Keratinocyte (primary cell): ENCODE measurements at regions not wholly inside any gene's neighbourhood (a gene's known extent, or its start where the extent isn't known, plus 50 kb on each side); places are given as distances from the start of the nearest gene placed in this dataset.

ENCODE experiments used
- DNase-seq: peaks from one replicate; pipeline ENCODE4 v3.0.0-alpha.2; 2011; ENCODE audit warnings: low read depth, missing footprints, low spot score
- FAIRE-seq: peaks from 2 replicates; lab custom pipeline; 2011; peaks lifted over from hg19 to GRCh38; lab: Jason Lieb, UNC
- H2AFZ ChIP-seq: 2 replicates; pipeline ENCODE4 v1.6.0; 2012; ENCODE audit warnings: low read length, control low read depth, inconsistent platforms; ENCODE audit not compliant: control insufficient read depth
- H3K27ac ChIP-seq: 2 replicates; pipeline ENCODE4 v1.5.1; 2011; ENCODE audit warnings: low read length; ENCODE audit not compliant: control insufficient read depth, insufficient read depth
- H3K27me3 ChIP-seq: 3 replicates; pipeline ENCODE4 v1.6.0; 2011; ENCODE audit warnings: low read length; ENCODE audit not compliant: control insufficient read depth, insufficient read depth; ENCODE audit errors: extremely low read depth
- H3K36me3 ChIP-seq, 2 experiments: 2 replicates in 1 of 2; 3 replicates in 1 of 2; pipeline ENCODE4 v1.5.1; 2011; ENCODE audit warnings: low read length in 2 of 2, mild to moderate bottlenecking in 1 of 2; ENCODE audit not compliant: control insufficient read depth in 2 of 2, insufficient read depth in 2 of 2; ENCODE audit errors: extremely low read depth in 1 of 2
- H3K4me1 ChIP-seq: 3 replicates; pipeline ENCODE4 v1.5.1; 2011; ENCODE audit warnings: low read length; ENCODE audit not compliant: control insufficient read depth, insufficient read depth; ENCODE audit errors: extremely low read depth
- H3K4me2 ChIP-seq: 3 replicates; pipeline ENCODE4 v1.6.0; 2011; ENCODE audit warnings: low read depth, low read length; ENCODE audit not compliant: control insufficient read depth, insufficient read depth; ENCODE audit errors: extremely low read depth
- H3K4me3 ChIP-seq, 3 experiments: fragments of 200-600 bp in 1 of 3; sonication (generic) in 1 of 3; 2 replicates in 2 of 3; 3 replicates in 1 of 3; pipeline ENCODE4 v1.5.1; 2011 to 2016; ENCODE audit warnings: low read length in 3 of 3, mild to moderate bottlenecking in 3 of 3, control low read depth in 2 of 3, inconsistent platforms in 1 of 3, low read depth in 1 of 3, mixed read lengths in 1 of 3, mixed run types in 1 of 3, moderate library complexity in 1 of 3; ENCODE audit not compliant: control insufficient read depth in 2 of 3, insufficient read depth in 2 of 3; ENCODE audit errors: extremely low read depth in 1 of 3
- H3K79me2 ChIP-seq: 2 replicates; pipeline ENCODE4 v1.6.0; 2012; ENCODE audit warnings: low read length; ENCODE audit not compliant: control insufficient read depth, insufficient read depth
- H3K9ac ChIP-seq: 3 replicates; pipeline ENCODE4 v1.6.0; 2011; ENCODE audit warnings: low read length; ENCODE audit not compliant: control insufficient read depth, insufficient read depth; ENCODE audit errors: extremely low read depth
- H3K9me1 ChIP-seq: 3 replicates; pipeline ENCODE4 v1.6.0; 2011; ENCODE audit warnings: low read length; ENCODE audit not compliant: control insufficient read depth, insufficient read depth; ENCODE audit errors: extremely low read depth
- H3K9me3 ChIP-seq: 2 replicates; pipeline ENCODE4 v1.5.1; 2012; ENCODE audit warnings: low read depth, low read length; ENCODE audit not compliant: control insufficient read depth
- H4K20me1 ChIP-seq: 3 replicates; pipeline ENCODE4 v1.6.0; 2011; ENCODE audit warnings: low read length; ENCODE audit not compliant: control insufficient read depth, insufficient read depth; ENCODE audit errors: extremely low read depth
- CTCF ChIP-seq, 3 experiments: IDR thresholded peaks in 1 of 3; conservative IDR thresholded peaks in 1 of 3; optimal IDR thresholded peaks in 1 of 3; 2 replicates in 2 of 3; 3 replicates in 1 of 3; pipeline versions ENCODE3 to v1.5.1; 2011; ENCODE audit warnings: low read length in 3 of 3, mild to moderate bottlenecking in 3 of 3, moderate library complexity in 2 of 3, control low read depth in 1 of 3, inconsistent platforms in 1 of 3; ENCODE audit not compliant: insufficient read depth in 2 of 3; ENCODE audit errors: extremely low read depth in 1 of 3
- EZH2 ChIP-seq: IDR thresholded peaks from one replicate; pipeline ENCODE4 v1.6.1; 2012; ENCODE audit warnings: inconsistent platforms, mild to moderate bottlenecking, low read length, moderate library complexity
- dilution Hi-C: fragments of 300-500 bp; cut with MboI; formaldehyde crosslinking; loops from one replicate; pipeline ENCODE4 v1.7.0; 2020; ENCODE audit warnings: low sequenced_read_pairs; ENCODE audit not compliant: extremely low pct_ligation_motif_present

GRCh38 chr12:92389466-92389865 lies 243.8 kb upstream of the BTG1 start:
- FAIRE-seq (no peak), DNase-seq (no peak)
- H3K27ac ChIP-seq: no peak overlapping the region
- no peak overlapping the region for H3K9ac ChIP-seq
- H3K27me3 ChIP-seq: no peaks in the 10 kb centered on the region
- peaks cover 2% of the 10 kb centered on the region for H3K9me3 ChIP-seq
- no peak for TF ChIP-seq CTCF (optimal IDR thresholded peaks at IDR 0.05 in 1 of 3, IDR thresholded peaks at IDR 0.05 in 1 of 3, conservative IDR thresholded peaks at IDR 0.05 in 1 of 3; ENCODE audit: extremely low read depth in 1 of 3, insufficient read depth in 2 of 3, low read length in 3 of 3)
- TF ChIP-seq EZH2: no peak
- dilution Hi-C loops: no loop called here
- H3K4me1 ChIP-seq: no peaks in the 10 kb centered on the region
- no peak overlapping the region for H2AFZ ChIP-seq
- no peaks in the 10 kb centered on the region for H4K20me1 ChIP-seq
- no peaks in the 10 kb centered on the region for H3K9me1 ChIP-seq
- no peaks in the 10 kb centered on the region for H3K36me3 ChIP-seq
- H3K4me3 ChIP-seq: no peak overlapping the region
- no peak overlapping the region for H3K4me2 ChIP-seq
- no peaks in the 10 kb centered on the region for H3K79me2 ChIP-seq

GRCh38 chr12:92385296-92385695 lies 239.7 kb upstream of the BTG1 start:
- Histone ChIP-seq H3K4me2 (no peak overlapping the region), H3K4me1 (no peaks in the 10 kb centered on the region), H3K9ac (no peak overlapping the region), H3K36me3 (no peaks in the 10 kb centered on the region), H3K9me1 (no peaks in the 10 kb centered on the region), H2AFZ (no peak overlapping the region), H3K27me3 (no peaks in the 10 kb centered on the region), H3K79me2 (no peaks in the 10 kb centered on the region), H3K27ac (no peak overlapping the region), H3K9me3 (no peaks in the 10 kb centered on the region), H4K20me1 (no peaks in the 10 kb centered on the region), H3K4me3 (no peak overlapping the region)
- DNase-seq: no peak
- no peak for FAIRE-seq
- no peak for TF ChIP-seq CTCF (optimal IDR thresholded peaks at IDR 0.05 in 1 of 3, IDR thresholded peaks at IDR 0.05 in 1 of 3, conservative IDR thresholded peaks at IDR 0.05 in 1 of 3; ENCODE audit: extremely low read depth in 1 of 3, insufficient read depth in 2 of 3, low read length in 3 of 3)
- dilution Hi-C loops: no loop called here
